ENCODE measurements at regions not wholly inside any gene's neighbourhood (a gene's known extent, or its start where the extent isn't known, plus 50 kb on each side); places are given as distances from the start of the nearest gene placed in this dataset.

DNA sequence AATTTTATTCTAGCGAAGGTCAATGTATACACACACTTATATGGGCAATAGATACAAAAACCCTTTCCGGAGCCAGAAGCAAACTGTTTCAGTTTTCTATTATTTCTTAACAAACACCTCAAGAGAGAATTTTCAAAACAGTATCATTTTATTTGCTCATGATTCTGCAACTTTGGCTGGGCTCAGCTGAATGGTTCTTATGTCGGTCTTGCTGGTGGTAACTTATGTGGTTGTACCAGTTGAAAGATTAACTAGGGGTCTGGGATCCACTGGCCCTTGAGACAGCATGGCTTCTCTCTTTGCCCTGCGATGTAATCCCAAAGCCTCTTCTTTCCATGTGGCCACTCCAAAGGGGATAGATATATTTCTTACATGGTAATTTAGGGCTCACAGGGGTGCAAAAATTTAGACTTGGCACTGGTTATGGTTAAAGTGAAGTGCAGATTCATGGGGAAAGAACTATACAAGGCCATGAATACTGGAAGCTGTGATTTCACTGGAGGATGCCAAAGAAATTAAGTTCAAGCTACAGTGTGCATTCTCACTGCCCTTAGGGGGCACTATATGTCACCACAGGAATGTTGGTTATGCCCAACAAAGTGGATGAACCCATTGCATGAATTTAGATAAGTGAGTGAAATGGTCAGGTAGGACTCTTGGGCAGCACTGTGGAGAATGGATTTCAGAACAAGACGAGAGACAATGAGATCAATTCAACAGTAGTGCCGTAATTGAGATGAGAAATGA lies 94.3 kb upstream of the NAV3 start:
- Histone ChIP-seq H2AFZ (ENCODE audit: low read length) (no peak overlapping the region), H3F3A (ENCODE audit: low read depth) (no peaks in the 10 kb centered on the region), H3K9me2 (replicated peaks; ENCODE audit: low read depth, low read length) (no peaks in the 10 kb centered on the region), H3K36me3 (ENCODE audit: insufficient read depth, low read length) (no peaks in the 10 kb centered on the region), H4K20me1 (ENCODE audit: insufficient read depth, low read length, poor library complexity, severe bottlenecking) (no peaks in the 10 kb centered on the region), H3K27me3 (ENCODE audit: insufficient read depth, low read length, poor library complexity, severe bottlenecking) (no peaks in the 10 kb centered on the region), H3K4me1 (ENCODE audit: insufficient read depth, low read length, poor library complexity, severe bottlenecking) (no peaks in the 10 kb centered on the region), H3K4me2 (ENCODE audit: low read depth, low read length, poor library complexity, severe bottlenecking) (no peak overlapping the region), H3K9me3 (ENCODE audit: insufficient read depth, low read depth, low read length) (no peaks in the 10 kb centered on the region), H3K79me2 (ENCODE audit: insufficient read depth, low read length) (no peaks in the 10 kb centered on the region), H3K4me3 (ENCODE audit: low read length, poor library complexity, severe bottlenecking) (no peak overlapping the region), H3K9ac (ENCODE audit: low read depth, low read length, poor library complexity, severe bottlenecking) (no peak overlapping the region)
- no peak for TF ChIP-seq EZH2phosphoT487 (IDR thresholded peaks at IDR 0.05; ENCODE audit: borderline replicate concordance)
- TF ChIP-seq, protein P1, sequence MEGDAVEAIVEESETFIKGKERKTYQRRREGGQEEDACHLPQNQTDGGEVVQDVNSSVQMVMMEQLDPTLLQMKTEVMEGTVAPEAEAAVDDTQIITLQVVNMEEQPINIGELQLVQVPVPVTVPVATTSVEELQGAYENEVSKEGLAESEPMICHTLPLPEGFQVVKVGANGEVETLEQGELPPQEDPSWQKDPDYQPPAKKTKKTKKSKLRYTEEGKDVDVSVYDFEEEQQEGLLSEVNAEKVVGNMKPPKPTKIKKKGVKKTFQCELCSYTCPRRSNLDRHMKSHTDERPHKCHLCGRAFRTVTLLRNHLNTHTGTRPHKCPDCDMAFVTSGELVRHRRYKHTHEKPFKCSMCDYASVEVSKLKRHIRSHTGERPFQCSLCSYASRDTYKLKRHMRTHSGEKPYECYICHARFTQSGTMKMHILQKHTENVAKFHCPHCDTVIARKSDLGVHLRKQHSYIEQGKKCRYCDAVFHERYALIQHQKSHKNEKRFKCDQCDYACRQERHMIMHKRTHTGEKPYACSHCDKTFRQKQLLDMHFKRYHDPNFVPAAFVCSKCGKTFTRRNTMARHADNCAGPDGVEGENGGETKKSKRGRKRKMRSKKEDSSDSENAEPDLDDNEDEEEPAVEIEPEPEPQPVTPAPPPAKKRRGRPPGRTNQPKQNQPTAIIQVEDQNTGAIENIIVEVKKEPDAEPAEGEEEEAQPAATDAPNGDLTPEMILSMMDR (conservative IDR thresholded peaks at IDR 0.05; ENCODE audit: low read length) = peak; percentile 27; the same call in 1 of the 2 replicates

DNA sequence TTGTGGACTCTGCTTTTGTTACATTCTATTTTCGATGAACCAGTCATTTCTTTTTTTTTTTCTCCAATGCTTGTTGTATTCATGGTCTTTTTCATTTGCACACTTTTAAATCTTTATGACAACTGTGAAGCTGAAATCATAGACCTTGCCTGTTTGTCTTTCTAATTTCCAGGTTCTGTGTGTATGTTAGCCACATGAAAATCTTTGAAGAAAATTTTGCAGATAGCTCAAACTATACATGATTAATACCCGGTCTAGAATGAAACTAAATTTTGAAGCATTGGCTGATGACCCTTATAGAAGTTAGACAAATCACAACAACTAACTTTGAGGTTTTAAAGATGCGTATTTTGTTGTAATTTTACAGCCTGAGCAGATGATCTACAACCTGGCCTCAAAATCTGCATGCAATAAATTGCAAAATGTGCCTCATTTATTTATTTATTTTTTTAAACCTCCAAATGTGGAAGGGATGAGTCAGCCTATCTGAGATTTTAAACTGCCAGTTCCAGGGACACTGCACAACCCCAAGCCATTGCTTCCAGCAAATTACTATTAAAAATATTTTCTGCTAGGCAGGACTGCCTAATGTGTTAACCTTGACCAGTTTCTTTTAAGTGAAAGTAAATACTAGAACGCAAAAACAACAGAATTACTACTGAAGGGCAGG lies 96.3 kb upstream of the NAV3 start:
- Histone ChIP-seq H3K4me2 (ENCODE audit: low read depth, low read length, poor library complexity, severe bottlenecking) (no peak overlapping the region), H2AFZ (ENCODE audit: low read length) (no peak overlapping the region), H3K9me3 (ENCODE audit: insufficient read depth, low read depth, low read length) (no peaks in the 10 kb centered on the region), H4K20me1 (ENCODE audit: insufficient read depth, low read length, poor library complexity, severe bottlenecking) (no peaks in the 10 kb centered on the region), H3K4me1 (ENCODE audit: insufficient read depth, low read length, poor library complexity, severe bottlenecking) (no peaks in the 10 kb centered on the region), H3K4me3 (ENCODE audit: low read length, poor library complexity, severe bottlenecking) (no peak overlapping the region), H3F3A (ENCODE audit: low read depth) (no peaks in the 10 kb centered on the region), H3K27me3 (ENCODE audit: insufficient read depth, low read length, poor library complexity, severe bottlenecking) (no peaks in the 10 kb centered on the region), H3K9me2 (replicated peaks; ENCODE audit: low read depth, low read length) (no peaks in the 10 kb centered on the region), H3K79me2 (ENCODE audit: insufficient read depth, low read length) (no peaks in the 10 kb centered on the region), H3K36me3 (ENCODE audit: insufficient read depth, low read length) (no peaks in the 10 kb centered on the region), H3K9ac (ENCODE audit: low read depth, low read length, poor library complexity, severe bottlenecking) (no peak overlapping the region)
- TF ChIP-seq, protein P1 (conservative IDR thresholded peaks at IDR 0.05; ENCODE audit: low read length) = no peak
- TF ChIP-seq EZH2phosphoT487 (IDR thresholded peaks at IDR 0.05; ENCODE audit: borderline replicate concordance) = no peak

DNA sequence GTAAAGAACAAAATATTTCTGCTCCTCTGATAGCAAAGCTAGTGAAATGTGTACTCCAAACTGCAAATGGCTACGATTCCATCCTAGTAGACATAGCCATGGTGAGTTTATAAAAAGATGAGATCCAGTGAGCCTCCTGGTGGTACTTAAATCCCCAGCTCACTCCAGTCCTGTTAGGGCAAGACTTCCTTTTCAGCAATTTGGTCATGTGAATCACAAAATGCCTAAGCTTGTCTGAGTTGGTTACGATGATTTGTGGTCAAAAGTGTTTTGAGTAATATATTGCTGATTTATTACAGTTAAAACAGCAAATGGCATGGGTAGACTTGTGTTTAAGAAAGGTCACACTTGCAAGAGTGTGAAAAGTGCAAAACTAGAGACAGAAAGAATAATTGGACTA lies 102.7 kb upstream of the NAV3 start:
- Histone ChIP-seq H3K9ac (ENCODE audit: low read depth, low read length, poor library complexity, severe bottlenecking) (no peak overlapping the region), H3K4me1 (ENCODE audit: insufficient read depth, low read length, poor library complexity, severe bottlenecking) (no peaks in the 10 kb centered on the region), H3K4me2 (ENCODE audit: low read depth, low read length, poor library complexity, severe bottlenecking) (no peak overlapping the region), H3K4me3 (ENCODE audit: low read length, poor library complexity, severe bottlenecking) (no peak overlapping the region), H3K79me2 (ENCODE audit: insufficient read depth, low read length) (no peaks in the 10 kb centered on the region), H3K9me3 (ENCODE audit: insufficient read depth, low read depth, low read length) (no peaks in the 10 kb centered on the region), H3K9me2 (replicated peaks; ENCODE audit: low read depth, low read length) (no peaks in the 10 kb centered on the region), H3F3A (ENCODE audit: low read depth) (no peaks in the 10 kb centered on the region), H2AFZ (ENCODE audit: low read length) (no peak overlapping the region), H3K27me3 (ENCODE audit: insufficient read depth, low read length, poor library complexity, severe bottlenecking) (no peaks in the 10 kb centered on the region), H4K20me1 (ENCODE audit: insufficient read depth, low read length, poor library complexity, severe bottlenecking) (no peaks in the 10 kb centered on the region), H3K36me3 (ENCODE audit: insufficient read depth, low read length) (no peaks in the 10 kb centered on the region)
- TF ChIP-seq EZH2phosphoT487 (IDR thresholded peaks at IDR 0.05; ENCODE audit: borderline replicate concordance) = no peak
- TF ChIP-seq, protein P1 (conservative IDR thresholded peaks at IDR 0.05; ENCODE audit: low read length) = no peak

Measured in Loucy (cell line).